Skin of body (tissue), 1 donor: ENCODE measurements at regions not wholly inside any gene's neighbourhood (a gene's known extent, or its start where the extent isn't known, plus 50 kb on each side); places are given as distances from the start of the nearest gene placed in this dataset.
A peak's percentile ranks its signal among the peaks of the same experiment; 100 is the strongest.

Experiments
- DNase-seq: peaks from one replicate; lab custom pipeline; 2025; lab: John Stamatoyannopoulos, UW

DNA sequence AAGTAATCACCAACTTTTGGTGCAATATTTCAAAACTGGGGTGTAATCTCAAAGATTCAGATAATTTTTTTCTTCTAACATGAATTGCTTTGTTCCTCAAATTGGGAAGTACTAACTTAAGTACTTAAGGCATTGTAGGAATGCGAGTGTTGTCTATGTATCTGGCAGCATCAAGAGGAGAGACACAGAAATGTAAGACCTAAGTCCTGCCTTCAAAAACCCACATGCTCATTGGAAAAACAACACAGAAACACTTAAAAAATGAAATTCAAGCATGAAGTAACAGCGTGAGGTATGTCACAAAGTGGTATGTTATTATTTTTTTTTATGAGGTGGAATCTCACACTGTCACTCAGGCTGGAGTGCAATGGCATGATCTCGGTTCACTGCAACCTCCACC is 288.5 kb downstream of the ZEB1 start:
- no peak for DNase-seq

GRCh38 chr10:31606841-31607240 is 287.8 kb downstream of the ZEB1 start:
- no peak for DNase-seq

GRCh38 chr10:31605861-31606525 is 287.0 kb downstream of the ZEB1 start:
- no peak for DNase-seq

- no peak for DNase-seq
Measured at GRCh38 chr10:31605426-31605825, 286.4 kb downstream of the ZEB1 start.

DNA sequence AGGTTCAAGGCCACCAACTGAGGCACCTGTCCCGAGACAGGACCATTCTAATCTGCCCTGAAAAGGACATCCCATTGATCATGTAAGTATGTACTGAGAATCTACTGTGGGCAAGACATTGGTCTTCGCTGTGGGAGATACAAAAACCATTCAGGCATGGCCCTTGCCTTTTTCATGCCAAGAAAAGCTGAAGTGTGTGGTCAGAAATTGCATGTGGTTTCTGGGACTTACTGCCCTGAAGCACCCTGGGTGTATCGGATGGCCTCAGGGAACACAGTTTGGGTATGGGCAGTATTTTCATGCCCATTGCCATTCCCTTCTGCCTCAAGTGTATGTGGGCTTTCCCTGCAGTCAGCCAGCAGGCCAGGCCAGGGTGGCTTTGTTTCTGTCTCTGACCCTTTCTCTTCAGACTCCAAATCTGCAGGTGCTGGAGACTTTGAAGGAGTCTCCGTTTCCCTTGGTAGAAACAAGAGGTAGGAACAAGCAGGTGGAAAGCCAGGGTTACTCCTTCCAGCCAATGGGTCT is 285.7 kb downstream of the ZEB1 start:
- no peak for DNase-seq

GRCh38 chr10:31604096-31604495 is 285.1 kb downstream of the ZEB1 start:
- no peak for DNase-seq

GRCh38 chr10:31603235-31604087 is 284.4 kb downstream of the ZEB1 start:
- DNase-seq: peak; percentile 90

DNA sequence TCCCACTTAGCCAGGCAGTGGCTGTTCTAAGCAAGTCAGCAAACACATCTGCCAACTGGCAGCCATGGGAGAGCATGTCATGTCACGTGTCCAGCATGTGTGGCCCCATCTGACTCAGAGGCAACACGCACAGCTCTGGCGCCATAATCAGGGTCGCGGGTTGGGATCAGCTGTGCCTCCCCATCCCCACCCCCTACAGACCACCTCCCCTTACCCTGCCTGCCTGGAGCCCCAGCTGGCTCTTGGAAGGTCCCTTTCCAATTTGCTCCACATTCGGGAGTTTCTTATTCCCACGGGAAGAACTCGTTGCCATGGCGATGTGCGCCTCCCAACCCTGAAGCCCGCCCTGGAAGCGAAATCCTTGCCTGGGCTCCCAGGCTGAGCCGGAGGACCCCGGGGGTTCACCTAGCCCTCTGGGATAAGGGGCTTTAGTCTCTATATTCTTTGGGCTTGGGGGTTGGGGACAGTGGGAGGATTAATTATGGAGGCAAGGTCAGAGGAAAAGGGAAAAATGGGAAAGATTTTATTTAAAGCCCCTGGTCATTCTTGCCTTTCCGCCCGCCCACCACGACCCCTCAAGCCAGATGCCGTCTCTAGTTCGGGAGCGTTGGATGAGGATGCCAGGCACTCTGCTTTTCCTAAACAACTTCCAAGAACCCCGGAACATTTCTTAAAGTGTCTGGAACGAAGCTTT is 283.7 kb downstream of the ZEB1 start:
- DNase-seq: peak; percentile 94

- no peak for DNase-seq
Measured at GRCh38 chr10:31601136-31601535, 282.1 kb downstream of the ZEB1 start.

- DNase-seq: peak; percentile 51
Measured at GRCh38 chr10:31599626-31600504, 280.8 kb downstream of the ZEB1 start.

- no peak for DNase-seq
Measured at GRCh38 chr10:31596765-31597164, 277.7 kb downstream of the ZEB1 start.

DNA sequence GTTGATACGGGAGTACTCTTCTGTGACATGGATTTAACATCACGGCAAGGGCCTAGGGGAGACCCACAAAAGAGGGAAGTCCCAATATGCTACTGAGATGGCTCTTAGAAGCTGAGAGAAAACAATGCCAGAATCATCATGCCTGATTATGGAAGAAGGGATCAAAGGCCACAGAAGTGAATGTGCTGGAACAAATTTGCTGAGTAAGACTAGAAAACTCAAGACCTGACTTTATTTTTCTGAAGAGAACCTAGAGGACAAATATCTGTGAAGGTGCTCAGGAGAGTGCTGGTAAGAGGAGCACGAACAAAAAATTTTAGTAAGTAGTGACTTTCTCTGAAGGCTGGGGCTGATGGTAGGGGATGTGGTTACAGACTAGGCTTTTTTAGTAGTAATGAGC is 277.0 kb downstream of the ZEB1 start:
- no peak for DNase-seq

DNA sequence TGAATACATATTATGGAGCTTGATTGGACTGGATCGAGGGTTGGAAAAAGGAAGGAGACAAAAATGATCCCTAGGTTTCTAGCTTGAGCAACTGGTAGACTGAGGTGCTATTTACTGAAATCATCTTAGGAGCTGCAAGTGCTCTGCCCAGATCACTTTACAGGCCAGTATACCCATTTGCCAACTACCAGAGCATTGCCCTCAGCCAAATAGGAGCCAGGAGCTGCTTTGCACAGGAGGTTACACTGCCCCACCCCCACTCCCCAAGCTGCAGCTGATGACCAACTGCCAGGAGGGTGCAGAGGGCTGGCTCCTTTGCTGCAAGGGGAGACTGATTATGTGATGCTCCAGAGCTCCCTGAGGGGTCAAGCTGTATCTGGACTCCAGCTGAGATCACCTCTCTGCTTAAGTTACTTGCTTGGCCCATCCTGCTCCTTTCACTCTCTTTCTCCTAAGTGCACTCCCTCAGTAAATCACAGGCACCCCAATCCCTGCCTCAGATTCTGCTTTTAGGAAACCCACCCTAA is 275.4 kb downstream of the ZEB1 start:
- no peak for DNase-seq

GRCh38 chr10:31593124-31593523 is 274.1 kb downstream of the ZEB1 start:
- no peak for DNase-seq

DNA sequence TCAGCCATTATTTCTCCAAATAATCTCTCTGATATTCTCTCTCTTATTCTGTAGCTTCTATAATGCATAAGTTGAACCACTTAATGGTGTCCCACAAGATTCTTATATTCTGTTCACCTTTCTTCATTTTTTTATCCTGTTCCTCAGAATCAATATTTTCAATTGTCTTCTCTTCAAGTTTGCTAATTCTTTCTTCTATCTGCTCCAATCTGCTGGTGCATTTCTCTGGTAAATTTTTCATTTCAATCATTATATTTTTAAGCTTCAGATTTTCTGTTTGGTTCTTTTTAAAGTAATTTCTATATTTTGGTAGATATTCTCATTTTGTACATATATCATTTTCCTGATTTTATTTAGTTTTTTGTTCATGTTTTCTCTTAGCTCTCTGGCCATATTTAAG is 272.6 kb downstream of the ZEB1 start:
- no peak for DNase-seq

DNA sequence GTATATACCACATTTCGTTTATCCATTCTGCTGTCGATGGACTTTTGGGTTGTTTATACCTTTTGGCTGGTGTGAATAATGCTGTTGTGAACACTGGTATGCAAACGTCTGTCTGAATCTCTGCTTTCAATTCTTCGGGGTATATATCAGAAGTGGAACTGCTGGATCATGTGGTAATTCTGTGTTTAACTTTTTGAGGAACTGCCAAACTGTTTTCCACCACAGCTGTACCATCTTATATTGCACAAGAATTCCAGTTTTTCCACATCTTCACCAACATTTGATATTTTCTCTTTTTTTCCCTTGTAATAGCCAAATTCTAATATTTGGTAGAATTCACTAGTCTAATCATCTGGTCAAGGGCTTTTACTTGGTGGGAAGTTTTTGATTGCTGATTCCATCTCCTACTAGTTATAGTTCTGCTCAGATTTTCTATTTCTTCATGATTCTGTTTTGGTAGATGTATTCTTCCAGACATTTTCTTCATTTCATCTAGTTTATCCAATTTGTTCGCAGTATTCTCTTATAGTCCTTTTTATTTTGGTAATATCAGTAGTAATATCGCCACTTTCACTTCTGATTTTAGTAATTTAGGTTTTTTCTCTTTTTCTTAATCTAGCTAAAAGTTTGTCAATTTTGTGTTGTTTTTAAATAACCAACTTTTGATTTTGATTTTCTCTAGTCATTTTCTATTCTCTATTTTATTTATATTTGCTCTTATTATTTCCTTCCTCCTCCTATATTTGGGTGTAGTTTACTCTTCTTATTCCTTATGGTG is 271.2 kb downstream of the ZEB1 start:
- peak; percentile 20 for DNase-seq

- no peak for DNase-seq
Measured at GRCh38 chr10:31587691-31588090, 268.7 kb downstream of the ZEB1 start.

DNA sequence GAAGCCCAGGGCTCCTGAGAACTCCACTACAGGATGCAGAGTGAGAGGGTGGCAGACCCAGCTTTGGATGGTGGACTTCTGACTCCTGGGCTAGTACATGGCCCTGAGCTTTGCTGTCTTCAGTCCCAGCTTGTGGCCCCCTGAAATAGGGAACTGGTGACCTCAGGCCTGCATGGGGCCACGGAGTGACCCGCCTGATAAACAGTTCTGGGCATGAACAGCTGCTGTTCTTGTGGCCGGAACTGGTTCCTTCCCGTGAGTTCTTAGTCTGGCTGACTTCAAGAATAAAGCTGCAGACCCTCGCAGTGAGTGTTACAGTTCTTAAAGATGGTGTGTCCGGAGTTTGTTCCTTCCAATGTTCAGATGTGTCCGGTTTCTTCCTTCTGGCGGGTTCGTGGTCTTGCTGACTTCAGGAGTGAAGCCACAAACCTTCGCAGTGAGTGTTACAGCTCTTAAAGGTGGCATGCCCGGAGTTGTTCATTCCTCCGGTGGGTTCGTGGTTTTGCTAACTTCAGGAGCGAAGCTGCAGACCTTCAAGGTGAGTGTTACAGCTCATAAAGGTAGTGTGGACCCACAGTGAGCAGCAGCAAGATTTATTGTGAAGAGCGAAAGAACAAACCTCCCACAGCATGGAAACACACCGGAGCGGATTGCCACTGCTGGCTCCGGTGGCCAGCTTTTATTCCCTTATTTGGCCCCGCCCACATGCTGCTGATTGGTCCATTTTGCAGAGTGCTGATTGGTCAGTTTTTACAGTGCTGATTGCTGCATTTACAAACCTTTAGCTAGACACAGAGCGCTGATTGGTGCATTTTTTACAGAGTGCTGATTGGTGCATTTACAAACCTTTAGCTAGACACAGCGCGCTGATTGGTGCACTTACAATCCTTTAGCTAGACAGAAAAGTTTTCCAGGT is 268.0 kb downstream of the ZEB1 start:
- DNase-seq: no peak

- peak; percentile 13 for DNase-seq
Measured at GRCh38 chr10:31584876-31585275, 265.9 kb downstream of the ZEB1 start.
